ENCODE measurements at regions not wholly inside any gene's neighbourhood (a gene's known extent, or its start where the extent isn't known, plus 50 kb on each side); places are given as distances from the start of the nearest gene placed in this dataset.

- no peak overlapping the region for H3K4me2 ChIP-seq (ENCODE audit: insufficient read depth, low read length)
- ATAC-seq (ENCODE audit: insufficient read depth, low read depth), result no peak
- H2AFZ ChIP-seq (ENCODE audit: low read depth, low read length), result no peak overlapping the region
- H3K27ac ChIP-seq (ENCODE audit: low read length), result no peak overlapping the region
- no peaks in the 10 kb centered on the region for H3K9me3 ChIP-seq (ENCODE audit: insufficient read depth, low read length, severe bottlenecking)
- no peaks in the 10 kb centered on the region for H3K36me3 ChIP-seq (ENCODE audit: insufficient read depth, low read length)
- no peaks in the 10 kb centered on the region for H3K27me3 ChIP-seq (ENCODE audit: insufficient read depth, low read length, poor library complexity)
- no peaks in the 10 kb centered on the region for H3K4me1 ChIP-seq (ENCODE audit: insufficient read depth, low read length)
- H3K9ac ChIP-seq (ENCODE audit: low read depth, low read length), result no peak overlapping the region
- no peak overlapping the region for H3K4me3 ChIP-seq (ENCODE audit: low read depth in 1 of 2, low read length in 2 of 2)
- TF ChIP-seq CTCF (IDR thresholded peaks at IDR 0.05; ENCODE audit: borderline replicate concordance, extremely low read depth, low read length, poor library complexity, severe bottlenecking) (no peak), EZH2 (IDR thresholded peaks at IDR 0.05; ENCODE audit: borderline replicate concordance, low read depth, low read length, severe bottlenecking) (no peak)
- no peaks in the 10 kb centered on the region for H3K79me2 ChIP-seq (ENCODE audit: insufficient read depth, low read length)
- DNase-seq, result no peak
- no peaks in the 10 kb centered on the region for H4K20me1 ChIP-seq (ENCODE audit: insufficient read depth, low read length)
Observed at GRCh38 chr14:51307551-51307950, 67.5 kb downstream of the TMX1 start.

DNA sequence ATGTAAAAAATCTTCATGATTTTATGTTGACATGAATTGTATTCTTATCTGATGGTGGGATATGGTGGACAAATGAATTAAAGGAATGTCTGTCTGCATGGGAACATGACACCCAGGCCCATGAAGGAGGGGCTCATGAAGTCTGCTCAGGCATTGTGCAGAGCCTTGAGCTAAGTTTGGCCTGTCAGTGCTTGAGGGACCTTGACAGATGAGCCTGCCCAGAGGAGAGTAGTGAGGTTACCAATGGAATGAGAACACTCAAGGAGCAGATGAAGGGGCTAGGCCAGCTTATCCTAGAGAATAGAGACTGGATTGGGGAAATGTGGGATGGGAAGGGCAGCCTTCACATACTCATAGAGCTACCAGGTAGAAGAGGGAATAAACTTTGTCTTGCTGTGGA lies 68.8 kb downstream of the TMX1 start:
- Histone ChIP-seq H3K9ac (ENCODE audit: low read depth, low read length) (no peak overlapping the region), H2AFZ (ENCODE audit: low read depth, low read length) (no peak overlapping the region), H3K79me2 (ENCODE audit: insufficient read depth, low read length) (no peaks in the 10 kb centered on the region), H3K4me1 (ENCODE audit: insufficient read depth, low read length) (no peaks in the 10 kb centered on the region), H3K36me3 (ENCODE audit: insufficient read depth, low read length) (no peaks in the 10 kb centered on the region), H3K4me2 (ENCODE audit: insufficient read depth, low read length) (no peak overlapping the region), H3K9me3 (ENCODE audit: insufficient read depth, low read length, severe bottlenecking) (no peaks in the 10 kb centered on the region), H3K27me3 (ENCODE audit: insufficient read depth, low read length, poor library complexity) (no peaks in the 10 kb centered on the region), H4K20me1 (ENCODE audit: insufficient read depth, low read length) (no peaks in the 10 kb centered on the region), H3K27ac (ENCODE audit: low read length) (no peak overlapping the region), H3K4me3 (ENCODE audit: low read depth in 1 of 2, low read length in 2 of 2) (no peak overlapping the region)
- TF ChIP-seq EZH2 (IDR thresholded peaks at IDR 0.05; ENCODE audit: borderline replicate concordance, low read depth, low read length, severe bottlenecking) (no peak), CTCF (IDR thresholded peaks at IDR 0.05; ENCODE audit: borderline replicate concordance, extremely low read depth, low read length, poor library complexity, severe bottlenecking) (no peak)
- DNase-seq (no peak), ATAC-seq (ENCODE audit: insufficient read depth, low read depth) (no peak)

GRCh38 chr14:51310505-51310944 lies 70.5 kb downstream of the TMX1 start:
- Histone ChIP-seq H4K20me1 (ENCODE audit: insufficient read depth, low read length) (no peaks in the 10 kb centered on the region), H3K9ac (ENCODE audit: low read depth, low read length) (no peak overlapping the region), H3K79me2 (ENCODE audit: insufficient read depth, low read length) (no peaks in the 10 kb centered on the region), H3K27me3 (ENCODE audit: insufficient read depth, low read length, poor library complexity) (no peaks in the 10 kb centered on the region), H3K4me3 (ENCODE audit: low read depth in 1 of 2, low read length in 2 of 2) (no peak overlapping the region), H3K4me2 (ENCODE audit: insufficient read depth, low read length) (no peak overlapping the region), H2AFZ (ENCODE audit: low read depth, low read length) (no peak overlapping the region), H3K36me3 (ENCODE audit: insufficient read depth, low read length) (no peaks in the 10 kb centered on the region), H3K9me3 (ENCODE audit: insufficient read depth, low read length, severe bottlenecking) (no peaks in the 10 kb centered on the region), H3K4me1 (ENCODE audit: insufficient read depth, low read length) (no peaks in the 10 kb centered on the region), H3K27ac (ENCODE audit: low read length) (no peak overlapping the region)
- TF ChIP-seq EZH2 (IDR thresholded peaks at IDR 0.05; ENCODE audit: borderline replicate concordance, low read depth, low read length, severe bottlenecking) (no peak), CTCF (IDR thresholded peaks at IDR 0.05; ENCODE audit: borderline replicate concordance, extremely low read depth, low read length, poor library complexity, severe bottlenecking) (no peak)
- ATAC-seq (ENCODE audit: insufficient read depth, low read depth), result no peak
- DNase-seq, result no peak
